GM12891 (cell line): ENCODE measurements at regions not wholly inside any gene's neighbourhood (a gene's known extent, or its start where the extent isn't known, plus 50 kb on each side); places are given as distances from the start of the nearest gene placed in this dataset.

Experiments used
- DNase-seq: peaks from one replicate; pipeline ENCODE4 v3.0.0; 2011; ENCODE audit warnings: low spot score; ENCODE audit not compliant: insufficient read length
- FAIRE-seq: peaks from 2 replicates; lab custom pipeline; 2011; peaks lifted over from hg19 to GRCh38; lab: Jason Lieb, UNC
- PAX5 ChIP-seq: IDR thresholded peaks from 2 replicates; pipeline ENCODE4 v1.6.1; 2011; ENCODE audit warnings: low read length, moderate library complexity, mild to moderate bottlenecking; ENCODE audit not compliant: insufficient read depth, severe bottlenecking
- POLR2A ChIP-seq: IDR thresholded peaks from 2 replicates; pipeline ENCODE4 v1.6.1; 2011; ENCODE audit warnings: low read depth, low read length, control low read depth
- POLR2AphosphoS5 ChIP-seq: IDR thresholded peaks from 2 replicates; pipeline ENCODE4 v1.6.1; 2011; ENCODE audit warnings: low read depth, low read length, control low read depth
- POU2F2 ChIP-seq: IDR thresholded peaks from 2 replicates; pipeline ENCODE4 v1.6.1; 2011; ENCODE audit warnings: low read depth, mild to moderate bottlenecking, control low read depth, low read length, moderate library complexity
- SPI1 ChIP-seq: IDR thresholded peaks from 2 replicates; pipeline ENCODE4 v1.6.1; 2011; ENCODE audit warnings: low read depth, low read length, control low read depth
- TAF1 ChIP-seq: IDR thresholded peaks from 2 replicates; pipeline ENCODE4 v1.6.1; 2011; ENCODE audit warnings: low read depth, low read length, control low read depth

DNA sequence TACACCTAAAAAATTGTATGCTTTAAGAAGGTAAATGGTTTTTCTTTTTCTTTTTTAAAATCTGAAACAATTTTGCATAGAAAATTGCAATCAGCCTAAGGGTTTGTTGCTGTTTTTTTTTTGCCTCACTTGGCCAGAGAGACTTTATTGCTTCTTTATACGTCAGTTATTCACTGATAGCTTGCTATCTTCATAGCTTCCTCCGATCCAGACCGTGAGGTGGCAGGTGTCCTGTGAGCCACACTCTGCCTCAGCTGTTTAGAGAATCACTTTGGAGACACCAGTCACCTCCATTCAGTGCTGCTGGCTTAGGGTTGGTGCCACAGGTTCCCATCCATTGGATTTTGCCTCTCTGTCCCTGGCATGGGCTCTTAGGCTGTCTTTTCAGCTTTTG is 68.0 kb downstream of the HHEX start:
- TF ChIP-seq PAX5: no peak
- no peak for TF ChIP-seq POLR2AphosphoS5
- no peak for TF ChIP-seq TAF1
- no peak for TF ChIP-seq SPI1
- TF ChIP-seq POLR2A: no peak
- no peak for TF ChIP-seq POU2F2
- FAIRE-seq (no peak), DNase-seq (no peak)

DNA sequence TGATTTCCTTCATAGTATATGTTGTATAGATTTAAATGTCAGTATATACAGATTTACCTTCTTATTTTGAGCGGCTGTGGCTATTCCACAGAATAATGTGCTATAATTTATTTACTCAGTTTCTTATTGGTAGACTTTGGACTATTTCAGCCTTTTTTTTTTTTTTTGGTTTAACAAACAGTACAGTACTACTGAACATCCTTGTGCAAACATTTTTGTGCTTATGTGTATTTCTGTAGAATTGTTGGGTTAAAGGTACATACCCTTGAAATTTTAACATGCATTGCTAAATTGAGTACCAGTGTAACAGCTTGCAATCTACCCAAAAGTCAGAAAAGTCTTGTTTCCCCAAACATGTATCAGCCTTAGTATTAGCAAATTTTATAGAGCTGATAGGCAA is 68.8 kb downstream of the HHEX start:
- DNase-seq: no peak
- no peak for FAIRE-seq
- TF ChIP-seq POLR2A: no peak
- TF ChIP-seq SPI1: no peak
- TF ChIP-seq PAX5: no peak
- TF ChIP-seq TAF1: no peak
- no peak for TF ChIP-seq POU2F2
- no peak for TF ChIP-seq POLR2AphosphoS5

DNA sequence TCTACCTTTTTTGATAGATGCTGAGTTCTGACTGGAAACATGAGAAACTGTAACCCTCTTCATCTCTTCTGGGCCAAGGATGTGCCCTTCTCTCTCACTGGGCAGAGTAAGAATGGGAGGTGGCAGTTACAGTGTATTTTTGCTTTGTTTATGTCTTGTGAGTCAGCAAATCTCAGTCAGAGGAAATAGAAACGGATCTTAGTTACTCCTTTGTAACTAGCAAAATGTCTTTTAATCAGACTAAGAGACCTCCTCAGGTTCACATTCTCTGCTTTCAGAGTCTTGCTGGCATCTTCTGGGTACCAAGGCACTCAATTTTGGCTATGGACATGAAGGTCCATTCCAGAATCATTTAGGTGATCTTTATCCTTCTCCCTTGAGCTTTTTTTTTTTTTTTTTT is 70.9 kb downstream of the HHEX start:
- TF ChIP-seq POLR2A (no peak), TAF1 (no peak), POLR2AphosphoS5 (no peak), SPI1 (no peak), POU2F2 (no peak), PAX5 (no peak)
- DNase-seq: no peak
- FAIRE-seq: no peak

DNA sequence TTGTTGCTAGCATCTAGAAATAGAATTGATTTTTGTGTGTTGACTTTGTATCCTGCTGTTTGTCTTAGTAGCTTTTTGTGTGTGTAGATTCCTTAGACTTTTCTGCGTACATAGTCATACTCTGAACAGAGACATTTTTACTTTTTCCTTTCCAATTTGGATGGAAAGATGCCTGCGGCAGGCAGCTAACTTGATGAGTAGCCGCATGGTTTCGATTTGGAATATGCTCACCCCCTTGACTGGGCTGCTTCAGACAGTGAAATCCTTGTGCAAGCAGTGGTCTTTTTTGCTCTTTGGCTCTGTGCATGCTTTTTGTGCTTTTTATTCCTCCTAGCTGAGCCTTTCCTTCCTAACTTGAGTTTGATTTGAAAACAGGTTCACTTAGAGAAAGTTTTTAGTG is 71.8 kb downstream of the HHEX start:
- TF ChIP-seq TAF1 (no peak), PAX5 (no peak), POU2F2 (no peak), POLR2A (no peak), POLR2AphosphoS5 (no peak), SPI1 (no peak)
- FAIRE-seq (no peak), DNase-seq (no peak)

DNA sequence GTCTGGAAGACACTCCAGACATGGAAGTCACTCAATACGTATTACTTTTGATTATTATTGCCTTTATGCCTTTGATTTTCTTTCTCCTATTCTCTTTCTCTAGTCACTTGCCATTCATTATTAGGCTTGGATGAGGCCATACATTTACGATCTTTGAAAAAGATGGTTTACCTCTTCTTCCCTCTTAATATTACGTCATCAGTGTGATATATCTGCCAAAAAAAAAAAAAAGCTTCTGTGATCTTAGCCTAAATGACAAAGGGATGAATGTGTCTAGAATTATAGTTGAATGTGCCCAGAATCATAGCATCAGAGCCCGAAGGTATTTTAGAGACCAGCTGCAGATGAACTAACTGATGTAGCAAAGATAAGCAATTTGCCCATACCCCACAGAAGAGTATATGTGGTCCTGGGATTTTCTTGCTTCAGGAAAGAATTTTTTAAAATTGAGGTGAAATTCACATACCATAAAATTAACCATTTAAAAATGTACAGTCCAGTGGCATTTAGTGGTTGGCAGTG is 73.9 kb downstream of the HHEX start:
- no peak for FAIRE-seq
- no peak for TF ChIP-seq SPI1
- TF ChIP-seq PAX5: no peak
- no peak for TF ChIP-seq POLR2AphosphoS5
- TF ChIP-seq TAF1: no peak
- TF ChIP-seq POLR2A: no peak
- TF ChIP-seq POU2F2: no peak
- DNase-seq: no peak

DNA sequence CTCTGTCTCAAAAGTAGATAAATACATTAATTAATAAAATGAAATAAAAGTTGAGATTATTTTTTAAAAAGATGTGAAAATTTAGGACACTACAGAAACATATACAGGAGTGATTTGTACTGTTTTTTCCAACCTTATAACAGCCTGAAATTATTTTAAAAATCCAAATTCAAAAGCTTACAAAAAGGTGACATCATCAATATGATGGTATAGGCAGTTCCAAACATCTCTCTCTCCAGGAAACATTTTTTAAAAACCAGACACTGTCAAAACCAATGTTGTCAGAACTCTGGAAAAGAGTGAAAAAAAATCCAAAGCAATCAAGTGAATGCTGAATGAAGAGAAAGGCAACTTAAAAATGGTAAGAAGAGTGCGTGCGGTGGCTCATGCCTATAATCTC is 76.7 kb downstream of the HHEX start:
- no peak for TF ChIP-seq POLR2AphosphoS5
- no peak for TF ChIP-seq SPI1
- TF ChIP-seq POLR2A: no peak
- DNase-seq (no peak), FAIRE-seq (no peak)

DNA sequence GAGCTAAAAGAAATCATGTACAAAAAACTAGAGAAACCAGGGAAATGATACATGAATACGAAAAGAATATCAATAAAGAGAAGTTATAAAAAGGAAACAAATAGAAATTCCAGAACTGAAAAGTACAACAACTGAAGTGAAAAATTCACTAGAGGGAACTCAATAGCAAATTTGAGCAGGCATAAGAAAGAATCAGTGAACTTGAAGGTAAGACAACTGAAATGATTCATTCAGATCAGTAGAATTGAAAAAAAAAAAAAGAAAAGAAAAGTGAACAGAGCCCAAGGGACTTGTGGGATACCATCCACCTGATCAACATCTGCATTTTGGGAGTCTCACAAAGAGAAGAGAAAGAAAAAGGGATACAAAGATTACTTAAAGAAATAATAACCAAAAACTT is 78.3 kb downstream of the HHEX start:
- TF ChIP-seq POU2F2 (no peak), SPI1 (no peak), POLR2A (no peak), POLR2AphosphoS5 (no peak)
- DNase-seq (no peak), FAIRE-seq (no peak)

DNA sequence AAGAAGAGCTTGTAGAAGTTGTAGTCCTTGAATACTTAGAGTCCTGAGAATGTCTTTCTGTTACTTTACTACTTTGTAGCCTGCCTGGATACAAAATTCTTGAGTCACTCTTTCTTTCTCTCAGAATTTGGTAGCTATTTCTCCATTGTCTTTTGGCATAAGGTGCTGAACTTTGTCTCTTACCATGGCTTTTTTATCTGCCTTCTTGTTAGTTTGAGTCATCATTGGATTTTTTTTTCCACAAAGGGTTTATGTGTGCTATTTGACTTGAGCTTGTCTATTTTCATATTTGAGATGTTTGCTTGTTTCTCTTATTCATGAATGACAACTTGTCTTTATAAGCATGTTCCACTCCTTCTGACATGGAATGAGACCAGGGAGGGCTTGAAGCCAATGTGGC is 74.5 kb upstream of the EXOC6 start:
- no peak for DNase-seq

DNA sequence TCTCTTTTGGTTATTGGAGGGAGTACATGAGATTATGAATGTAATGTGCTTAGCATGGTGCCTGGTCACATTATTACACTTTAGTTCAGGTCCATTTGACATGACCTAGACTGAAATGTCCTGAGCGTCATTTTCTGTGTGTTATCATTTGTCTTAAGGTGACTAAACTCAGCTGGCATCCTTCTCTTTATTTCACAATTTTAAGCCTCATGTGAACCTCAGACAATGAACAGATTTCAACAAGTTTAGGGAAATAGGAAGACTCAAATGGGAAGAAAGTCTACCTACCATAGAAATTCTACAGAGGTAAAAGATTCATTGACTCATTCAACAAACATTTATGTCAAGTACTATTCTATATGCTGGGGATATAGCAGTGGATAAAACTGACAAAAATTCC is 70.2 kb upstream of the EXOC6 start:
- FAIRE-seq: no peak
- DNase-seq: no peak
- TF ChIP-seq POLR2A (no peak), TAF1 (no peak), PAX5 (no peak), POLR2AphosphoS5 (no peak), POU2F2 (no peak), SPI1 (no peak)

More for the DNA sequence above, 74.5 kb upstream of the EXOC6 start:
- TF ChIP-seq TAF1 (no peak), POLR2AphosphoS5 (no peak), POLR2A (no peak), PAX5 (no peak), SPI1 (no peak), POU2F2 (no peak)
- no peak for FAIRE-seq

DNA sequence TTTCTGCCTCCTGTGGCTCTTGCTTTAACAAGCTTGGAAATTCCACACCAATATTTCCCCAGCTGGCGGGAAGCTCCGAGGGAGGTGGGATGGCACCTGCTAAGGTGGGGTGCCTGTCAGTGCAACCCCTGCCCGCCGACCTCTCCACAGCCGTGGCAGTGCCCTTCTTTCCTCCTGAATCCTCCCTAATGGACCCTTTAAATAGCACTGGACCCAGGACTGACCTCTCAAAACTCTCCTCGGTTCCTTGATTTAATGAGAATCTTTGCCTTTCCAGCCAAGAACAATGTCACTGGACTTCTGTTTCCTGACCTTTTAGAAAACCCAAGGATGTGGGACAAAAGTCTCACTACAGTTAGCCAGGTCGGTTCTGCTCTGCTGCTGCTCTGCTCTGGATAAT is 63.2 kb upstream of the EXOC6 start:
- TF ChIP-seq POLR2AphosphoS5 (no peak), POLR2A (no peak), POU2F2 (no peak), TAF1 (no peak), SPI1 (no peak), PAX5 (no peak)
- DNase-seq (no peak), FAIRE-seq (no peak)

DNA sequence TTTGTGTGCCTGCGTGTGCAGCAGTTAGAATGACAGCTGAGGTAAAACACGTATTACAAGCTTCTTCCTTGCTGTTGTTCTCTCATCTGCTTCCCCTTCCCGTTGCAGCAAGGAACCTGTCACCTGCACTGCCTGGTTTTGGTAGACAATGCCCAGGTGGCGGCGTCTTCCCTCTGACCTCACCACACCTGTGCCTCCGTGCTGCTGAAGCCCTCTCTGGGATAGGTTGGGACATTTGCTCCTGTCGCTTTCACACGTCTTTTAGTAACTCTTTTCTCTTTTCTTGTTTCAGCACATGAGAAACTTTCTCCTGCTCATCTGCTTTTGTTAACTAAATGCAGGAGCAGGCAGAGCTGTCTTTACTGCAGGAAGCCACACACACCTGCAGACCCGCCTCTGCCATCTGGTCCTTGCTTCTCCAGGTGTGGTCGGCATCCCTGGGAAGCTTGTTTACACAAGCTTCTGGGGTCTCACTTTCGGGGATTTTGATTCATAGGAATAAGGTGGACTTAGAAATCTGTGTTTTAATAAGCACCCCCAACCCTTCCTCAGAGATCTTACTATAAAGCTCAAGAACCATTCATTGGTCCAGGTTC is 60.7 kb upstream of the EXOC6 start:
- TF ChIP-seq PAX5 (no peak), TAF1 (no peak), POLR2AphosphoS5 (no peak), POLR2A (no peak), POU2F2 (no peak), SPI1 (no peak)
- peak; percentile 54 for FAIRE-seq
- DNase-seq: no peak
